DMS53 treated with DMSO at 0.1 percent for 48 hours (cell line): ENCODE measurements at regions not wholly inside any gene's neighbourhood (a gene's known extent, or its start where the extent isn't known, plus 50 kb on each side); places are given as distances from the start of the nearest gene placed in this dataset.
"Not testable (repeated sequence)": the region's sequence is repeated elsewhere in the genome, so short reads cannot be mapped to it uniquely, and the experiment has no call there.

Experiments used
- DNase-seq: peaks from one replicate; lab custom pipeline; 2025; ENCODE audit not compliant: unreplicated experiment; lab: John Stamatoyannopoulos, UW

DNA sequence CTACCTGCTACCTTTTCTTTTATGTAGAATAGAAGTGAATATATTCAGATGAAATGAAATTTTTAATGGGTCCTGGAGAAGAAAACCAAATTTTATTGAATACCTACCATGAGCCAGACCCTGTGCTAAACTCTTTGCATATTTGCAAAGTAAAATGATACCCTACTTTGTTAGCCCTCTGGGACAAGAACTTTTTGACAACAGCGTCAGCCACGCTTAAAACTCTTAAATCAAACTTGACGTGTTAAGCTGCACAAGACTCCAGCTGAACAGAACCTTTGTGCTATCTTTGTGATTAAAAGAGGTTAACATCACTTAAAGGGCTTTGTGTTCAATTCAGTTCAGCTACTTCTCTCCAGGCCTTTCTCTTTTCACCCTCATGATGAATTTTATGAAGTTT lies 316.5 kb downstream of the MEX3B start:
- no peak for DNase-seq

DNA sequence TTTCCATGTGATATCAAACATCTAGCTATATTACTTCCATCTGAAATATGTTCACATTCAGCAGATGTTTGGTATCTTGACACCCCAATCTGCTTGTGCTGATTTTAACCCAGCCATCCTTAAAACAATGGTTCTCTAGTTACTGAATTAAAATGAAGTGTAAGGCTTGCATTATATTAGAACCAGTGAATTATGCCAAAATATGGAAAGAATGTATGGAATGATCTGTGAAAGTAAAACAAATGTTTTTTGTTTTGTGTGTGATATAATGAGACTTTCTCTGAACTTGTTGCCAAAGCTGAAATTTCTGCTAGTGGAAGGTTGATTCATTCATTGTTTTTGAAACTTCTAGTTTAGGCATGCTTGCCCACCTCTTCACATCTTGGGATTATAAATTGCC lies 317.1 kb downstream of the MEX3B start:
- no peak for DNase-seq

DNA sequence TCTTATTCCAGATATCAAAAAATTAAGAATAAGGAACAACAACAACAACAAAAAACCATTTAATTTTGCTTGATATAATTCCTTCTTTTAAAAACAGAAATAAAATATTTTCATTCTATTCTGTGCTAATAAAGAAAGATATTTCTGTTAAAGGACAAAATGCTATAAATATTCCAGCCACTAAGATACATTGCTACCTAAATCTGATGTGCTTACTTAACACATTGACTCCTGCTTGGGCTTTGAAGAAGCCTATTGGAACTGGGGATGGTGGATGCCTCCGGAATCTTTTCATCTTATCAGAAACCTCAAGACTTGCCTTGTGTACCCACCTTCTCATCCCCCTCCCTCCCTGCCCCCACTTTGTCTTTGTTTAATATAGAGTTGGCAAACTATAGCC lies 320.2 kb downstream of the MEX3B start:
- DNase-seq = no peak

DNA sequence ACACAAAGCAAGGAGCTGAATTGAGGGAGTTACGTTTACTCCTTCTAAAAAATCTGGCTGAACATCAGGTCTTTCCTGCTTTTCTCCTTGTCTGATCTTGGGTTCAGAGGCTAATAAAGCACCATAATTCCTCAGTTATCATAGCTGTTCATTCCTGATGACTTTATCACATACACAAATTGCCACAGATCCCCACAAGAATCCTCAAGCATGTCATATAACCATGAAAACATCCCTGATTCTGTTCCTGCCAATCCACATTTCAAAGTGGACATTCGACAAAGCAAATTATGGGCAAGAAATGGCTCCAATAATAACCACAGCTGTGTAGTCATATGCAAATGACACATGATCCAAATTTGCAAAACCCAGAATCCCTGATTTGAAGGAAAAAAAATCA lies 321.3 kb downstream of the MEX3B start:
- no peak for DNase-seq

DNA sequence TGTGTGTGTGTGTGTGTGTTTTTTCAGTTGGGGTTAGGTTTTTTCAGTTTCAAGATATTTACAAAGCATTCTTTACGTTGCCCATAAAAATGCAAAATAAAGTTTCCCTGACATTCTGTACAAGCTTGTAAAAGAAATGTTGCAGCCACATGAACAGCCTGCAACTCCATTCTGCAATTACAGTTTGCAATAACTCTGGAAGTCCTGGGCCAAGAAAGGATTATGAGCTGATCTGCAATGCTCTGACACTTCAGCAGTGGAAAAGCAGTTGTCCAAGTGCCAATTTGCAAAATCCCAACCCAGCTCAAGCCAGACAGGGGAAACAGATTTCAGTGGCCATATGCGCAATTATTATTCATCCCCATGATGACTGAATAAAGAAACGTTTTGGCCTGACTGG lies 322.1 kb downstream of the MEX3B start:
- no peak for DNase-seq

DNA sequence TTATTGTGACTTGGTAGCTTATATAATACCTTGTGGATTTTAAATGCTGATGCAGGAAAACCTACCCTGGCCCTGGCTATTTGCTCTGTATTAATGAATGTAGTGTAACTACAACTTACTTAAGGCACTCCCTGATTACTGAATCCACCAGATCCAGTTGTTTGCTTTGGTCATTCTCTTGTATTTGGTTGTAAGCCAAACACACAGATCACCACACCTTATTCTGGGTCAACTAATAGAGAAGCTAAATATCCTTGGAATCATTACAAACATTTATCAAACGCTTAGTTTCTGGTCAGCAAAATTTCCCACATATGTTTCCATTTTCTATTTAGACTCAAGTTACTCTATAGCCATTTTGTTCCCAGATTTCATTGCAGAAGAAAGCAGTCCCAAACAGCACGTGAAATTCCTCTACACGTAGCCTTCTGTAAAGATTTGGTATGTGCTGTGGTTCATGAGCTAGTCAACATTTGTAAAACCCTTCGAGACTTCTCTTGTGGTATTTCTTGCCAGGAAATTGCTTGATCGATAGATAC lies 322.6 kb downstream of the MEX3B start:
- no peak for DNase-seq

DNA sequence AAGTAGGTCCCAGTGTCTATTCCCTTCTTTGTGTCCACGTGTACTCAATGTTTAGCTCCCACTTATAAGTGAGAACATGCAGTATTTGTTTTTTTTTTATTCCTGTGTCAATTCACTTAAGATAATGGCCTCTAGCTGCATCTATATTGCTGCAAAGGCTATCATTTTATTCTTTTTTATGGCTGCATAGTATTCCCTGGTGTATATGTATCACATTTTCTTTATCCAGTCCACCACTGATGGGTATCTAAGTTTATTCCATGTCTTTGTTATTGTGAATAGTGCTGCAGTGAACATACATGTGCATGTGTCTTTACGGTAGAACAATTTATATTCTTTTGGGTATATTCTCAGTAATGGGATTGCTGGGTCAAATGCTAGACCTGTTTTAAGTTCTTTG lies 329.4 kb downstream of the MEX3B start:
- not testable (repeated sequence) for DNase-seq

DNA sequence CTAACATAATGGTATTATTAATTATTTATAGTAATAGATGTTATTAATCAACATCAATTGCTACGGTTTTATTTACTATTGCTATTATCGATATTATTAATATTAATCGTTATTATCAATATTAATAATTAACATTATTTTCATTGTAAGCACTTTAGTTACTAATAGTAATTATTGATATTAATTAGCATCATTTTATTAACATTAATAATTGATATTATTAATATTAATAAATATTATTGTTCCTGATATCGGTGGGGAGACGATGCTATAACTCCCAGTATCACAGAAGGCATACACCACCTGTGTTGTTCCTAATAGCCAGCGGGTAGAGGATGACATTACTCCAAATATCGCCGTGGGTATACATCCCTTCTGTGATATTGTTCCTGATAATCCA lies 335.5 kb downstream of the MEX3B start:
- no peak for DNase-seq

DNA sequence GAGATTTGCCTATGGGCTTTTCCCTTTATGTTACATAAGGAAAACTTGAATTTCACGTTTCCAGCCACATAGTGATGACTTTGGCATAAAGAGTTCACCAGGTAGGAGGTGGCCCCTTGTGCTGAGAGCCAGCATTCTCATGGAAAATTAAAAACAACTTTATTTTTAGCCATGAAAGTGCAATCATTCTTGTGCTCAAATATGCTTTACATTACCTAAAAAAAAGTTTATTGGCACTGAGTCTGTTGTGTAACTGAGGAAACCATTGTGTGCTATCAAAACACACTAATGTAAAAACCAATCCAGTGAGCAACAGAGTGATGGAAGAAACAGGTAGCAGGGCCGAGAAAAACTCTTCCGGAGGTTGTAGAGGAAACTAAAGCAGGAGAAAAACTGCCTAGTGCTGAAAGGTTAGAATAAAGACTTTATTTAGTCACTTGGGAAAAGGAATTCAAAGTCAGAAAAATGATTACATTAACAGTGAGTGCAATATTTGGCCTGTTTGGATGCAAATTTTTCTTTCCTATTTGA lies 332.9 kb upstream of the TMC3 start:
- not testable (repeated sequence) for DNase-seq

DNA sequence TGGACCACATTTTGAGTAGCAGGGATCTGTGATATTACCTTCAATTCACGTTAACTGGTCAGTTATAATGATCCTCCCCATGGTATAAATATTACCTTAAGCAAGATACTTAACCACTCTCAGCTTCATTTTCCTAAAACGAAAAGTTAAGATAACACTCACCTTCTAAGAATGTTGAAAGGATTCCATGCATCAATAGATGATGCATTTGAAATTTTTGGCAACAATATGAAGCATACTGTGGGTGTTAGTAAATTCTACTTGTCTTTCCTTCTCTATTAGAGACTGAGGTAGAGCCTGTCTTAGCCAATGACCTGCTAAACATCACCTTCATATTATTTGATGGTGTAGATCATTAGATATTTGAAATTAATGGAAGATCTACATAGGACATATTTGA lies 331.7 kb upstream of the TMC3 start:
- DNase-seq = not testable (repeated sequence)

DNA sequence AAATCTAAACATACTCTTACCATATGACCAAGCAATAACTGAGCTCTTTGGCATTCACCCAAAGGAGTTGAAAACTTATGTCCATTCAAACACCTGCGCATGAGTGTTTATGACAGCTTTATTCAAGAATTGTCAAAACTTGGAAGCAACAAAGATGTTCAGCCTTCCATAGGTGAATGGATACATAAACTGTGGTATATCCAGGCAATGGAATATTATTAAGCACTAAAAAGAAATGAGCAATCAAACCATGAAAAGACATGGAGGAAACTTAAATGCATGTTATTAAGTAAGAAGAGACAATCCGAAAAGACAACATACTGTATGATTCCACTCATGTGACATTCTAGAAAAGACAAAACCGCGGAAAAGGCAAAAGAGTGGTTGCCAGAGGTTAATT lies 312.0 kb upstream of the TMC3 start:
- no peak for DNase-seq

DNA sequence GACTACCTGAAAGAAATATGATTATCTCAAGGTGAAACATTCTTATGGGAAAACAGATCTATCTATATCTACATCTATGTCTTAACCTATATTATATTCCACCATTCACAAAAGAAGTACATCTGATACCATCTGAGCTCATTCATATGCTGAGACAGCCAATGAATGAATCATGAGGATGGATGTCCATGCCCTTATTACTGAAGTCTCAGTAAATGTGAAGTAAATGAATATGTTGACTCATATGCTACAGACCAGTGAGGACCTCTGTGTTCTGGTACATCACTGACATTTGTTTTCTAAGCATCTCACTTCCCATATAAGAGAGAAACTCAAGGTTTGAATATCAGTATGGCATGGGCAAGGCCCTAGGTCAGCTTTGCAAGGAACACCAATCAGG lies 311.2 kb upstream of the TMC3 start:
- no peak for DNase-seq

DNA sequence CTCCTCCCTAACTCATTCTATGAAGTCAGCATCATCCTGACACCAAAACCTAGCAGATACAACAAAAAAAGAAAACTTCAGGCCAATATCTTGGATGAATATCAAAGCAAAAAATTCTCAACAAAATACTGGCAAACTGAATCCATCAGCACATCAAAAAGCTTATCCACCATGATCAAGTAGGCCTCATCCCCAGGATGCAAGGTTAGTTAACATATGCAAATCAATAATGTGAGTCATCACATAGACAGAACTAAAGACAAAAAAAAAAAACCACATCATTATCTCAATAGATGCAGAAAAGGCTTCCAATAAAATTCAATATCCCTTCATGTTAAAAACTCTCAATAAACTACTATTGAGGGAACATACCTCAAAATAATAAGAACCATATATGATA lies 306.8 kb upstream of the TMC3 start:
- no peak for DNase-seq

DNA sequence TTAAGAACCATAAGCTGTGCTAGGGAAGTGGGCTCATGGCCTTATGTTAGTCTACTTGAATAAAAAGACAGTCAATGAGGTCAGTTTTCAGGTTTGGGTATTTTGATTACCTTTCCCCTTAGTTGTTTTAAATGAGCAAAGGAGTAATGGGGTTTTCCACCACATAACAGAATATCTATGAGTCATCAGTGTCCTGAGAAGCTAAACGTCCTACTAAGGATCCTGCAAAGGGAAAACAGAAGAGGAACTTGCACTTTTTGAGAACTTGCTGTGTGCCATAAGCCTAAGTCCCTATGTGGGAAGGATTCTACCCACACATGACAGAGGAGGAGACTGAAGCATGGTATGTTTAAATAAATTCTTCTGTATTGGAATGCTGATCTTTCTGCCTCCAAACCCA lies 292.8 kb upstream of the TMC3 start:
- DNase-seq = no peak

DNA sequence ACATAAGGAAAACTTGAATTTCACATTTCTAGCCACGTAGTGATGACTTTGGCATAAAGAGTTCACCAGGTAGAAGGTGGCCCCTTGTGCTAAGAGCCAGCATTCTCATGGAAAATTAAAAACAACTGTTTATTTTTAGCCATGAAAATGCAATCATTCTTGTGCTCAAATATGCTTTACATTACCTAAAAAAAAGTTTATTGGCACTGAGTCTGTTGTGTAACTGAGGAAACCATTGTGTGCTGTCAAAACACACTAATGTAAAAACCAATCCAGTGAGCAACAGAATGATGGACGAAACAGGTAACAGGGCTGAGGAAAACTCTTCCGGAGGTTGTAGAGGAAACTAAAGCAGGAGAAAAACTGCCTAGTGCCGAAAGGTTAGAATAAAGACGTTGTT lies 287.0 kb upstream of the TMC3 start:
- DNase-seq = no peak

DNA sequence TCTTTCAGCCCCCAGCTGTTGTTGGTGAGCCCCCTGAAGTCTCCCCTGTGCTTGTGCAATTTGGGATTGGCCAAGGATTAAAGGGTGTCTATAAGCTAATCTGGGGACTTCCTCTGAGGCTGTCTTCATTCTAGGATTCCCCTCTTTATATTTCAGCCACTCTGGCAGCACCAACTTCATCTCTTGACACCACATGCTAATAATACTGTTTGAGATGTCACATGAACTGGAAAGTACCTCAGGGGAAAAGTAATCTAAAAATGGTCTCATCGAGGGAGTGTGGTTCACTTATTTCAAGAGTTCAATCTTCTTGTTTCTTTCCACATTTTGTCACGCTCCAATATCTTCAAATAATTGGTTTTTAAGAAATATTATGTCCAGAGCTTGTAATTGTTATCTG lies 279.2 kb upstream of the TMC3 start:
- no peak for DNase-seq

DNA sequence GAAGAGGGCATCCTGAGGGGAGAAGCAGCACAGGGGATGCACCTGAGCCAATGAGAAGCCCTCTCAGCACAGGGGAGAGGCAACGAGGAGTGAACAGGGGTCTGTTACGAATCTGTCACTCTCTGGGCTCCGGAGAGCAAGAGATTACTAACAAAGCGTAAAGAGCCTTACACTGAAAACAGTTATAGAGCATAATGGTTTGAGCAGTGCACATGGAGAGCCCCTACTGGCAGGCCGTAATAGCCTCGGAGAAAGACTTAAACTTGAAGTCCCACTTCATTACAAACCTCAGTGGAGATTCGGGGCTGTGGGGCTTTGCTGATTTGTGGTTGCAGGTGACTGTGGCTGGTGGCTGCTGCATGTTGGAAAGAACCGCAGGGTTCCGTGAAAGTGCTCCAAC lies 271.5 kb upstream of the TMC3 start:
- no peak for DNase-seq

DNA sequence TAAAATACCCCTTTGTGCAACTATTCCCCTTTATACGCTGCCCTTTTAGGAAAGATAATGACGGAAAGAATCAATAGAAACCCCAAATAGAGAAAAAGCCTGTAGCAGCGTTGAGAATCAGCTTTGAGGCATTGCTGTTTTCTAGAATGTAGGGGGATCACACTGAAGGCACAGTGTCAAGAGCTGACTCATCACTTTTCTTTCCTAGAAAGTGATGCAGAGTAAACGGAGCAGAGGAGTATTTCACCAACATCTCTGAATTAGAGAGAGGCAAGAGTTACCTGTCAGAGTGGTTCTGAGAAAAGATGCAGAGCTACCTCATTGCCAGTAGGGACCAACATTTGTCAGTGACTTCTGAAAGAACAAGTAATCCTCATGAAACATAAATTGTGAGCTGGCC lies 269.8 kb upstream of the TMC3 start:
- no peak for DNase-seq

DNA sequence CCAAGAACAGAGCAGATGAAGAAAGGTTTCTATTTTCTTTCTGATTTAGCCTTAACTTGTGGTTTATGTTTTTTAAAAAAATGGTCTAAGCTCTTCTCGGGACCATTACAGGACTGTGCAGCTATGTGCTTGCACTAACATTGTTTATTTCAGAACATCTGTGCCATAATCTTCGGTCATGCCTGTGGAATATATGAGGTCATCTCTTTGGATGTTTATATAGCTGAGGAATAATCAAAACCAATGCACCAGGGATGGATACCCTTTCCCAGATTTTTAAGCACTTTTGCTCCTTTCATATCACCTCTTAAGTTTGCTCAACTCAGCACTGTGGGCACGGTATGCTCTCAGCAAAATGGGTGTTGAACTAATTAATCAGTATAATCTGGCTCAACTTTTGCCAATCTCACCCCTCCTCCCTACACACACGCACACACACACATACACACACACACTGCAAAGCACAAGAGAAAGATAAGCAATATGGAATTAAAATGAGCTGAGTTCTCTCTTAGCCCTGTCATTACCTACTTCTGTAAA lies 268.5 kb upstream of the TMC3 start:
- DNase-seq = no peak

DNA sequence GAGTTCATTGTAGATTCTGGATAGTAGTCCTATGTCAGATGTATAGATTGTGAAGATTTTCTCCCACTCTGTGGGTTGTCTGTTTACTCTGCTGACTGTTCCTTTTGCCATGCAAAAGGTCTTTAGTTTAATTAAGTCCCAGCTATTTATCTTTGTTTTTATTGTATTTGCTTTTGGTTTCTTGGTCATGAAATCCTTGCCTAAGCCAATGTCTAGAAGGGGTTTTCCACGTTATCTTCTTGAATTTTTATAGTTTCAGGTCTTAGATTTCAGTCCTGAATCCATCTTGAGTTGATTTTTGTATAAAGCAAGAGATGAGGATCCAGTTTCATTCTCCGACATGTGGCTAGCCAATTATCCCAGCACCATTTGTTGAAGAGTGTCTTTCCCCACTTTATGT lies 262.1 kb upstream of the TMC3 start:
- DNase-seq = not testable (repeated sequence)

DNA sequence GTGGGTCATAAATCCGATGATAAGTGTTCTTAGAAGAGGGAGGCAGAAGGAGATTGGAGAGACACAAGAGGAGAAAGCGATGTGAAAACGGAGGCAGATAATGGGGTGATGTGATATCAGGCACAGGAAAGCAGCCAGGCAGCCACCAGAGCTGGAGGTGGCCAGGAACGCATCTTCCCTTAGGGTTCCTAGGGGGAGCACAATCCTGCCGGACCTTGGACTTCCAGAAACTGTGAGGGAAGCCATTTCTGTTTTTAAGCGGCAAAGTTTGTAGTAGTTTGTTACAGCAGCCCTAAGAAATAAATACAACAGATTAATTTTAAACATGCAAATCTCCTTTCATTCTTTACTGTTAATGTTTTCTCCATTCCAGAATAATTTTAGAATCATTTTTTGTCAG lies 259.9 kb upstream of the TMC3 start:
- DNase-seq = no peak

DNA sequence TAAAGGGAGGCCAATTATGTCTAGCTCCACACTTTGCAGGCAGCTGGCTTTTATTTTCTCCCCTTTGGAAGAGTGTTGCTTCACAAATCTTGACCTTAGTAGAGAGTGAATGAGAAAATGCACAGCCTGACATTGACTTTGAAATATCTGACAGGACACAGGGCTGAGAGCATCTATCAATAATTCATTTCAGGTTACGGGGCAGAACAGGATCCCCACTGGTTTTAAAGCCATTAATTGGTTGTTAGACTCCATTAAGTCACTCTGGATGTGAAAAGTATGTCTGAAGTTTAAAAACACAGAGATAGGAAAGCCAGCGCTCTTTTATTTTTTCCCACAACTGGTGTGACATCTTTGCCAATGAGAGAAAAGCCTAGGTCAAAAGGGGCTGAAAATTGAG lies 251.9 kb upstream of the TMC3 start:
- no peak for DNase-seq

DNA sequence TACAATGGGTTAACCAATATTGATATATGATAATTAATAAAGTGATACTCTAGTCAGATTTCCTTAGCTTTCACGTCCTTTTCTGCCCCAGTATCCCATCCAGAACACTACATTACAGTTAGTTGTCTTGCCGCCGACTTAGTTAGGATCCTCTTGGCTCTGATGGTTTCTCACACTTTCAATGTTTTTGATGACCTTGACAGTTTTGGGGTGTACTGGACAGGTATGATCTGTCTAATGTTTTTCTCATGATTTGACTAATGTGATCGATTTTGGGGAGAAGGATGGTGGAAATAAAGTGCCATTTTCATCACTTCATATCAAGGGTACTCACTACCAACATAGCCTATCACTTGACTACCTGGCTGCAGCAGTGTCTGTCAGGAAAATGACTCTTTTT lies 245.0 kb upstream of the TMC3 start:
- DNase-seq = no peak
